ENCODE measurements at regions not wholly inside any gene's neighbourhood (a gene's known extent, or its start where the extent isn't known, plus 50 kb on each side); places are given as distances from the start of the nearest gene placed in this dataset.

GRCh38 chr6:56329271-56330050 is 82.1 kb upstream of the COL21A1 start:
- TF ChIP-seq CTCF (conservative IDR thresholded peaks at IDR 0.05; ENCODE audit: low read depth, low read length) (no peak), USF2 (IDR thresholded peaks at IDR 0.05; ENCODE audit: low read depth, low read length) (no peak), MXI1 (IDR thresholded peaks at IDR 0.05; ENCODE audit: borderline replicate concordance, low read depth, low read length) (no peak), POLR2A (IDR thresholded peaks at IDR 0.05; ENCODE audit: low read depth, low read length) (no peak), SMC3 (IDR thresholded peaks at IDR 0.05; ENCODE audit: low read depth, low read length) (no peak)

All from IMR-90 (cell line).